ENCODE measurements at regions not wholly inside any gene's neighbourhood (a gene's known extent, or its start where the extent isn't known, plus 50 kb on each side); places are given as distances from the start of the nearest gene placed in this dataset.

DNA sequence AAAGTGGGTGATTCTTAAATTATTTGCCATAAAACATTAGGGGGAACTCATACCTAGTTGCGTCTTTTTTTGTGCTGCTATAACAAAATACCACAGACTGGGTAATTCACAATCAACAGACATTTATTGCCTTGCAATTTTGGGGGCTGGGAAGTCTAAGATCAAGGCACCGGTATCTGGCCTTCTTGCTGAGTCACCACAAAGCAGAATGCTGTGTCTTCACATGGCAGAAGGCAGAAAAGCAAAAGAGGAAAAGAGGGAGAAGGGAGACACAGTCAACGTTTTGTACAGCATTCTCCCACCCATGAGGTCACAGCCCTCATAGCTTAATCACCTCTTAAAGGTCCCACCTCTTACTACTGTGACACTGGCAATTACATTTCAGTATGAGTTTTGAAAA, 291.0 kb downstream of the CHRM3 start:
- Histone ChIP-seq H3K4me3 (no peak overlapping the region), H3K27ac (no peak overlapping the region), H3K36me3 (no peaks in the 10 kb centered on the region), H3K4me1 (no peaks in the 10 kb centered on the region), H3K27me3 (replicated peaks in 1 of 7) (no peaks in the 10 kb centered on the region), H3K9me3 (no peaks in the 10 kb centered on the region)
- WGBS, 5 donors, result 38 to 48% (median 41%) methylated on average over 3 of the region's 3 CpGs
- DNase-seq, result no peak
- TF ChIP-seq, protein P1, sequence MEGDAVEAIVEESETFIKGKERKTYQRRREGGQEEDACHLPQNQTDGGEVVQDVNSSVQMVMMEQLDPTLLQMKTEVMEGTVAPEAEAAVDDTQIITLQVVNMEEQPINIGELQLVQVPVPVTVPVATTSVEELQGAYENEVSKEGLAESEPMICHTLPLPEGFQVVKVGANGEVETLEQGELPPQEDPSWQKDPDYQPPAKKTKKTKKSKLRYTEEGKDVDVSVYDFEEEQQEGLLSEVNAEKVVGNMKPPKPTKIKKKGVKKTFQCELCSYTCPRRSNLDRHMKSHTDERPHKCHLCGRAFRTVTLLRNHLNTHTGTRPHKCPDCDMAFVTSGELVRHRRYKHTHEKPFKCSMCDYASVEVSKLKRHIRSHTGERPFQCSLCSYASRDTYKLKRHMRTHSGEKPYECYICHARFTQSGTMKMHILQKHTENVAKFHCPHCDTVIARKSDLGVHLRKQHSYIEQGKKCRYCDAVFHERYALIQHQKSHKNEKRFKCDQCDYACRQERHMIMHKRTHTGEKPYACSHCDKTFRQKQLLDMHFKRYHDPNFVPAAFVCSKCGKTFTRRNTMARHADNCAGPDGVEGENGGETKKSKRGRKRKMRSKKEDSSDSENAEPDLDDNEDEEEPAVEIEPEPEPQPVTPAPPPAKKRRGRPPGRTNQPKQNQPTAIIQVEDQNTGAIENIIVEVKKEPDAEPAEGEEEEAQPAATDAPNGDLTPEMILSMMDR (IDR thresholded peaks at IDR 0.05 in 8 of 11, conservative IDR thresholded peaks at IDR 0.05 in 3 of 11), result no peak
- TF ChIP-seq POLR2A (IDR thresholded peaks at IDR 0.05), result no peak
- intact Hi-C loops (cut with DNase I; ENCODE audit: low total_unique reads), result no loop called here

DNA sequence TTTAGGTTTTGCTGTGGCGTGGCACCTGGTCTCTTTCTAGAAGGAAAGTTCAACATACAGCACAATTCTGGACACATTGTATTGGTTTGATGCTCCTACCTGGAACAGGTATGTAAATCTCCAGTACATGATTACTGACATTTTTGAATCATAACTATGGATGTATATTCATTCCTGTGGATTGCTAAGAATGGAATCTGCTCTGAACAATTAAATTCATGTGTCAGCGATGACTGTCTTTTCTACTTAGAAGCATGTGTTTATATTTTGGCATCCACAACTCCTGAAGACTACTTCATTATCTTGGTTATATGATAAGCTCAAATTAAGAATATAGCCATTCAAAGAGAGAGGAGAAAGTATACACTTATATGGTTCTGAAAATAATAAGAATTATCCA, 291.8 kb downstream of the CHRM3 start:
- 87 to 100% (median 92%) methylated on average over 2 of the region's 2 CpGs for WGBS, 5 donors
- no peaks in the 10 kb centered on the region for H3K4me1 ChIP-seq
- H3K9me3 ChIP-seq, result no peaks in the 10 kb centered on the region
- no peaks in the 10 kb centered on the region for H3K36me3 ChIP-seq
- no peak overlapping the region for H3K27ac ChIP-seq
- no peak for TF ChIP-seq POLR2A (IDR thresholded peaks at IDR 0.05)
- TF ChIP-seq POLR2AphosphoS5 (IDR thresholded peaks at IDR 0.05), result no peak
- TF ChIP-seq, protein P1 (IDR thresholded peaks at IDR 0.05 in 8 of 11, conservative IDR thresholded peaks at IDR 0.05 in 3 of 11), result no peak
- intact Hi-C loops (cut with DNase I; ENCODE audit: low total_unique reads), result no loop called here
- no peak for DNase-seq
- H3K4me3 ChIP-seq, result no peak overlapping the region
- no peaks in the 10 kb centered on the region for H3K27me3 ChIP-seq (replicated peaks in 1 of 7)

DNA sequence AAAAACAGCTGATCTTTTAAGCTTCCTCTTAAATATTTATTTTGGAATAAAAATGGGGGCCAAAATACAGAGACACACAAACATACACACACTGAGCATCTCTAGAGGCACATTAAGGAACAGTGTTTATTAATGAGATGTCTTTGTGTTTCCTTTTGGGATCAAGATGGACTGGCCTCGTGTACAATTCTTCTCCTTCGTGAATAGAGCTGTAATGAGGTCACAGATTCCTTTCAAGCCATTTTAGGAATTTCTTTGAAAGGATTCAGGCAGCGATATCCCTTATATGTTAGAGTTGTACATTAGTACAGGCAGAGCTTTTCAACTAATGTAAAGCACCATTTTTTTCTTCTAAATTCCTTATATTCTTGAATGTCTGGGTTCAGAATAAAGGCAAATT, 295.7 kb downstream of the CHRM3 start:
- H3K27me3 ChIP-seq (replicated peaks in 1 of 7), result no peaks in the 10 kb centered on the region
- DNase-seq, result no peak
- no peak overlapping the region for H3K4me3 ChIP-seq
- no peak for TF ChIP-seq POLR2A (IDR thresholded peaks at IDR 0.05)
- TF ChIP-seq, protein P1 (IDR thresholded peaks at IDR 0.05 in 8 of 11, conservative IDR thresholded peaks at IDR 0.05 in 3 of 11), result no peak
- no peak for TF ChIP-seq POLR2AphosphoS5 (IDR thresholded peaks at IDR 0.05)
- no peak overlapping the region for H3K27ac ChIP-seq
- H3K36me3 ChIP-seq, result no peaks in the 10 kb centered on the region
- WGBS, 5 donors, result 73 to 87% (median 81%) methylated on average over 3 of the region's 3 CpGs
- intact Hi-C loops (cut with DNase I; ENCODE audit: low total_unique reads), result no loop called here
- no peaks in the 10 kb centered on the region for H3K9me3 ChIP-seq
- H3K4me1 ChIP-seq, result no peaks in the 10 kb centered on the region

DNA sequence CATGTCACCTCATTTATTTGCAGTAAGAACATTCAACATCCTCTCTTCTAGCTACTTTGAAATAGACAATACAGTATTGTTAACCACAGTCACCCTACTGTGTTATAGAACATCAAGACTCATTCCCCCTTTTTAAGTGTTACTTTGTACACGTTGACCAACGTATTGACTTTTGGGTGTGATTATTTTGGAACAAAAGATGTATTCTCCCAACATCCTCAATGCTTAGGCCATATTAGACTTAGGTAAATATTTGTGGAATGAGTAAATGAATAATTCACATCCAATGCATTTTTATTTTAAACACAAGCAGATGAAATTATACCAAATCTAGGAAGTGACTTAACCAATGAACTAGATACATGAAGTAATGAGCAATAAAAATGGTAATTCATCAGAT, 296.6 kb downstream of the CHRM3 start:
- intact Hi-C loops (cut with DNase I; ENCODE audit: low total_unique reads), result no loop called here
- WGBS, 5 donors, result 81 to 93% (median 89%) methylated on average over 2 of the region's 2 CpGs
- H3K27ac ChIP-seq, result no peak overlapping the region
- no peaks in the 10 kb centered on the region for H3K36me3 ChIP-seq
- no peak for DNase-seq
- no peak overlapping the region for H3K4me3 ChIP-seq
- TF ChIP-seq POLR2A (IDR thresholded peaks at IDR 0.05) (no peak), POLR2AphosphoS5 (IDR thresholded peaks at IDR 0.05) (no peak)
- TF ChIP-seq, protein P1 (IDR thresholded peaks at IDR 0.05 in 8 of 11, conservative IDR thresholded peaks at IDR 0.05 in 3 of 11), result no peak
- no peaks in the 10 kb centered on the region for H3K9me3 ChIP-seq
- H3K4me1 ChIP-seq, result no peaks in the 10 kb centered on the region
- no peaks in the 10 kb centered on the region for H3K27me3 ChIP-seq (replicated peaks in 1 of 7)
